OCI-LY3 (cell line): ENCODE measurements at regions not wholly inside any gene's neighbourhood (a gene's known extent, or its start where the extent isn't known, plus 50 kb on each side); places are given as distances from the start of the nearest gene placed in this dataset.

Experiments used
- EZH2phosphoT487 ChIP-seq: fragments of 200-600 bp; shearing (Covaris generic); IDR thresholded peaks from 2 replicates; pipeline ENCODE4 v1.6.1; 2018; ENCODE audit warnings: antibody characterized with exemption, mixed run types, low read depth
- TF ChIP-seq, protein P1 (sequence below): fragments of 200-600, 300-600 bp; sonication (generic); IDR thresholded peaks from 2 replicates; pipeline ENCODE4 v1.5.1; 2014; ENCODE audit warnings: antibody characterized with exemption, low read length, low read depth

DNA sequence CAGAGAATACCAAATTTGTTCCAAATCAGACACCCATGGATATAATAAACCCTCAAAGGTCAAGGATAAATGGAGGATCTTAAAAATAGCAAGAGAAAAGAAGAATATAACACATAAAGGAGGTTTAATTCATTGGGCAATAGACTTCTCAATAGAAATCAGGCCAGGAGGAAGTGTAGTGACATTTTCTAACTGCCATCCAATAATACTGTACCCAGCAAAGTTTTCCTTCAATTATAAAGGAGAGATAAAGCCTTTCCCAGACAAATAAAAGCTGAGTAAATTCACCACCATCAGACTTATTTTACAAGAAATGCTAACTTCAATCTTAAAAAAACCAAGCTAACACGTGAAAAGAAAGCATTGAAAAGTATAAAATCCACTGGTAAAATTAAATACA lies 121.6 kb downstream of the MSTN start:
- TF ChIP-seq, protein P1, sequence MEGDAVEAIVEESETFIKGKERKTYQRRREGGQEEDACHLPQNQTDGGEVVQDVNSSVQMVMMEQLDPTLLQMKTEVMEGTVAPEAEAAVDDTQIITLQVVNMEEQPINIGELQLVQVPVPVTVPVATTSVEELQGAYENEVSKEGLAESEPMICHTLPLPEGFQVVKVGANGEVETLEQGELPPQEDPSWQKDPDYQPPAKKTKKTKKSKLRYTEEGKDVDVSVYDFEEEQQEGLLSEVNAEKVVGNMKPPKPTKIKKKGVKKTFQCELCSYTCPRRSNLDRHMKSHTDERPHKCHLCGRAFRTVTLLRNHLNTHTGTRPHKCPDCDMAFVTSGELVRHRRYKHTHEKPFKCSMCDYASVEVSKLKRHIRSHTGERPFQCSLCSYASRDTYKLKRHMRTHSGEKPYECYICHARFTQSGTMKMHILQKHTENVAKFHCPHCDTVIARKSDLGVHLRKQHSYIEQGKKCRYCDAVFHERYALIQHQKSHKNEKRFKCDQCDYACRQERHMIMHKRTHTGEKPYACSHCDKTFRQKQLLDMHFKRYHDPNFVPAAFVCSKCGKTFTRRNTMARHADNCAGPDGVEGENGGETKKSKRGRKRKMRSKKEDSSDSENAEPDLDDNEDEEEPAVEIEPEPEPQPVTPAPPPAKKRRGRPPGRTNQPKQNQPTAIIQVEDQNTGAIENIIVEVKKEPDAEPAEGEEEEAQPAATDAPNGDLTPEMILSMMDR, result no peak
- TF ChIP-seq EZH2phosphoT487, result no peak
